Midbrain (tissue), 1 donor: ENCODE measurements at regions not wholly inside any gene's neighbourhood (a gene's known extent, or its start where the extent isn't known, plus 50 kb on each side); places are given as distances from the start of the nearest gene placed in this dataset.

Experiments
- DNase-seq: peaks from one replicate; lab custom pipeline; 2025; lab: John Stamatoyannopoulos, UW

DNA sequence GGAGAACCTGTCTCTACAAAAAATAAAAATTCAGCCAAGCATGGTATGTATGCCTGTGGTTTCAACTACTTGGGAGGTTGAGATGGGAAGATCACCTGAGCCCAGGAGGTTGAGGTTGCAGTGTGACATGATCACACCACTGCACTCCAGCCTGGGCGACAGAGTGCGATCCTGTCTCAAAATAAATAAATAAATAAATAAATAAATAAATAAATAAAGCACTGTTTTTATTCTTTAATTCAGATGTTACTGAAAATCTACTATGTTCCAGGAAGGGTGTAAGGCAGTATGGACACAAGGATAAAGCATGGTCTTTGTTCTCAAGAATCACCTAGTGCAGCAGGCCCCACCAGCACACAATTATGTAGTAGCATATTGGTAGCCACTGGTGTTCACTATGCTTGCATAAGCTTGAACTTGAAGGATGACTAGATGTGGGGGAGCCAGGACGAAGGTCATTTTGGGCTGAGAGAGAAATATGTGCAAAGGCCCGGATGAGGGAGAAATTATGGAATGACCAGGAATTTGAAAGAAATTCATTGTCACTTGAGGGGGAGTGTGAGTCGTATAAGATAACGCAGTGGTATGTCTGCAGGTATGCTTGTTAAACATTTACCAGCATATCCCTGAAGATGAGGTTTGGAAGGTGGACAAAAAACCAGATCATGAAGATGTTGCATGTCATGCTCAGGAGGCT, 70.2 kb upstream of the CD180 start:
- DNase-seq: no peak

DNA sequence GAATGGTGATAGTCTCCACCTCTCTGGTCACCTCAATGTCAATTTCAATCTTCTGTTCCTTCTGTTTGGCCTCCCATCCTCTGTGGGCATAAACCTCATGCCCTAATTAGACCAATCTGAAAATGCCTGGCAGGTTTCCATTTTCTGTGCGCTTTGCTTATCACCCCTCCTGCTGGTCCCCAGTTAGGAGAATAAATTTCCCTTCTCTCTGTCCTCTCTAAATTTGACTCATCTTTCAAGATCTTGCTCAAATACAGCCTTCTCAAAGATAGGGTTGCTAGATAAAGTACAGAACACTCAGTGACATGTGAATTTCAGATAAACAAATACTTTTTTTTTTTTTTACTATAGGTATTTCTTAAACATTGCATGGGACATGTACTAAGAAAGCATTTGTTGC, 69.4 kb upstream of the CD180 start:
- no peak for DNase-seq

- DNase-seq: no peak
Measured at GRCh38 chr5:67263656-67264408, 67.2 kb upstream of the CD180 start.

GRCh38 chr5:67262956-67263355, 66.4 kb upstream of the CD180 start:
- no peak for DNase-seq

DNA sequence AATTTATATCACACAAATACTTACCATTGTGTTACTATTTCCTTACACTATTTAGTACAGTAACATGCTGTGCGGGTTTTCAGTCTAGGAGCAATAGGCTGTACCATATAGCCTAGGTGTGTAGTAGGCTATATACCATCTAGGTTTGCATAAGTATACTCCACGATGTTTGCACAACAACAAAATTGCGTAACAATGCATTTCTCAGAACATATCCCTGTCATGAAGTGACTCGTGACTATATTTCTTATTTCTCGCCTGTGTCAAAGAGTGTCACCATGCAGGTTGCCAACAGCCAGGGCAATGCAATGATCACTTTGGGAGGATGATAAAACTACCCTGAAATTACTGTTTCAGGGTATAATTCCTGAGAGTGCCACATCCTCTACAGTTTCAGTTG, 65.6 kb upstream of the CD180 start:
- DNase-seq: no peak

DNA sequence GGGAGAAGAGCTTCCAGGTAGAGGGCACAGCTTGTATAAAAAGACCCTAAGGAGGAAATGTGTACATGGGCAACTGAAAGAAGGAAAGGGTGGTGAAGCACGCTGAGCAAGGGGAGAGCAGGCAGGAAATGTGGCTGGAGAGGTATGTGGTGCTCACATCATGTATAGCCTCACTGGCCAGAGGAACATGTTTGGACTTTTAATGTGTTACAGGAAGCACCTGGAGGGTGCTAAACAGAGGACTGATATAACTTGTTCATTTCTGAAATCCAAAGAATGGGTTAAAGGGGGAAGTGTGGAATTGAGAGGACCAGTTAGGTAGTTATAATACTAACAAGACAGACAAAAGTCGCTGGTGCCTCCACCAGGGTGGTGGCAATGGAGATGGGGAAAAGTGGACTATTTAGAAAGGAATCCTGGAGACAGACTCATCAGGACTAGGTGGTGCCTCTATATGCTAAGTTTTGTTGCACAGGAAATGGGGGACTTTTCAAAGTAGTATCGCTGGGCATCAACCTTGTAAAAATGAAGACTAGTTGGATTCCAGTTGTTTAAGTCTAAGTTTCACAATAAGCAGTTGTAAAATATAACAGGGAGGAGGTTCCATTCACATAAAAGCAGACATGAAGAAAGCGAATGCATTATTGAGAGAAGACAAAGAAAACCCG, 63.1 kb upstream of the CD180 start:
- no peak for DNase-seq

- DNase-seq: no peak
Measured at GRCh38 chr5:67257500-67257899, 60.9 kb upstream of the CD180 start.

DNA sequence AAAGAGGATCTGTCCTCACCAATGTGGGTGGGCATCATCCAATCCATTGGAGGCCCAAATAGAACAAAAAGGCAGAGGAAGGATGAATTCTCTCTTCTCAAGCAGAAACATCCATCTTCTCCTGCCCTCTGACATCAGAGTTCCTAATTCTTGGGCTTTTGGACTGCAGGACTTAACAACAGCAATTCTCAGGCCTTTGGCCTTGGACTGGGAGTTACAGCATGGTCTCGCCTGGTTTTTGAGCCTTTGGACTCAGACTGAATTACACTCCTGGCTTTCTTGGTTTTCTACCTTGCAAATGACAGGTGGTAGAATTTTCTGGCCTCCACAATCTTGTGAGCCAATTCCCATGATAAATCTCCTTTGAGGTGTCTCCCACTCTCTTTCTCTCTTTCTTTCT, 60.5 kb upstream of the CD180 start:
- no peak for DNase-seq

DNA sequence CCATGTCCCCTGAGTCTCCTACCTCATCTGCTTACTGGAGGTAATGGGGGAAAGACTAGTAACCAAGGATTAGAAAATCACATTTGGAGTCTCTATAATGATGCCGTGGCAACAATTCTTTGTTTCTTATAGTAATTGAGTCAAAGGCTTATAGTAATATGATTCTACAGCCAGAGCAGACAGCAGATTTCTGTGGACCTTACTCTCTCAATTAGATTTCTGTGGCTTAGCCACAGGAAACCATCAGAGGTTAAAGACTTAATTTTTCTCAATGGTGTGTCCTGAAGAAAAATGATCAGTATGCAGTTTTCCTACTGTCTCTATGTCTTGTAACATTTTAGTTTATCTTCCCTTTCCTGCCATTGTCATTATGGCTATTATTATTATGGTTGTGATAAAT, 59.3 kb upstream of the CD180 start:
- DNase-seq: no peak

DNA sequence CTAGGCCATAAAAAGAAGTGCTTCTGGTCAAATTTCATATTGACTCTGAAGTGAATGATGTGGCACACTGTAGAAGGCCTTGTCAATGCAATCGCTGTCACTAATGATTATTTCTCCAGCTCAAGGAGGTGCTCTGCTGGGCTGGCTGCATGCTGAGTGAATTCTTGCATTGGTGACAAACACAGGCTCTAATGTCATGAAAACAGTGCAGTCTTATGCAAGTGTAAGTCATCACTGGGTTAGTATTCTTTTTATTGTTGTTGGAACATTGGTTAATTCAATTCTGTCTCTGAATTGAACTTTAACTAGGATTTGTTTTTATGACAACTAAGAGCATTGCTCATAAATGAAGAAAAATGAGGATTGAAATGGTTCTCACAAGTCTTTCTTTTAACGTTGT, 57.3 kb upstream of the CD180 start:
- DNase-seq: no peak

- no peak for DNase-seq
Measured at GRCh38 chr5:67249590-67249895, 52.9 kb upstream of the CD180 start.

DNA sequence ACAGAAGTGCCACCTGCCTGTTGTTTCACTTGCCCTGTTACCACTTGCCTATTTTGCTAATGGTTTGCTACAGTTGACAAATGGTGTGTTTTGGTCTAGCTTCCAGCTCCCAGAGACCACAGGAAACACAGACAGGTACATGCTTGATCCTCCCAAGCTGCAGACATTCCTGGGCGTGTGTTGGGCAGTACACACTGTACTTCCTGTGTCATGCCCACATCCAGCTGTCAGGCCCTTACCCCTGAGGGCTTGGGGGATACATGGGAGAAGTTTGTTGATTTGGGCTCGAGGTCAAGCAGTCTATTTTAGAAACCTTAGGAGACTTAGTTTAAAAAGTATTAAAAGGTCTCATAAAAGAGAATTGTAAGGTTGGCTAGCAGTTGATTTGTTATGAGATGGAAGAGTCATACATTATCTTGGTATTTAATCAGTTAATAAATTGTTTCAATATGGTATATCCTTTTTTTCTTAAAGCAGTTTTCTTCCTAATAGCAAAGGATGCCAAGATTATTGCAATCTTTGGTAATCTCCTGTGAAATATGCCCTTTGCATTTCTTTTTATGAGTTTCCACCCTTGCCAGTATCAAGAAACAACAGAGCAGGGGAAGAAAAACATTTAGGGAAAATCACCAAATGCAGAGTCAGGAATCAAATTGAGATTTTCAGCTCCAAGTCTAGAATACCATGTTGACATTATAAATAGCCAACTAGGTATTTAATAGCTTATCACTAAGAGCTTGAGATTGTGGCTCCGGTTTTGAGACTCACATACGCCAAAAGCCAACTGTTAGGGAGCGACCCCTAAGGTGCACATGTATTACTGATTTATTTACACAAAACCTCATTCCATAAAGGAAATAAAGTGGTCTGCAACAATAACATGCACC, 52.3 kb upstream of the CD180 start:
- DNase-seq: no peak

DNA sequence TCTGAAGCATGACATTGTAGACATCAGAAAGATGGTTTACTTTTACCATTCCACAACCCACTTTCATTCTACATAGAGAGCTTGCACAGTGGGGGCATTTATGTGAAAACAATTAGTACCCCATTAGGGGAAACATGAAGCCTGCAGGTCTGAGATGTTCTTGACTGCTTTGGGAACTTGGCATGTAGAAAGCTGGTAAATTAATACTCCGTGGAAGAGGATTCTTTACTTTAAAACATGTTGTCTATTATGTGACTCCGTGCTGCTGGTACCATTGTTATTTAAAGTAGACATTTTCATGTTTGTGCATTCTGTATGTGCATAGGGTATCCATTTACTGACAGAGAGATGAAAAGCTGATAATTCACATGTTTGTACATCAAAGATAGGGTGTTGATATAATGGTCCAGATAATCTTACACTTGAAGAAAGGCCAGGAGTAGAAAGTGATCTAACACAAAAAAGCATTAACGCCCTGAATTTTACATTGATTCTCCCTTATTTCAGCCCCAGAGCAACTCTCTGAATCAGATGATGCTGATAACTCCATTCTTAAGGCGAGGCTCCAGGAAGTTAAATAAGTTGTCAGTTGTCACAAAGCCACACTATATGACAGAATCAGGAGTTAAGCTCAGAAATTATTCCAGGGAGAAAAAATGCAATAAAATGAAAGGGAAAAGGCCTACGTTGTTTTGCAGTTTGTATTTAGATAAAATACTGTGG, 50.1 kb upstream of the CD180 start:
- no peak for DNase-seq
